COLO668 (cell line): ENCODE measurements at regions not wholly inside any gene's neighbourhood (a gene's known extent, or its start where the extent isn't known, plus 50 kb on each side); places are given as distances from the start of the nearest gene placed in this dataset.

Experiments
- DNase-seq: peaks from one replicate; lab custom pipeline; 2025; ENCODE audit not compliant: unreplicated experiment; lab: John Stamatoyannopoulos, UW

DNA sequence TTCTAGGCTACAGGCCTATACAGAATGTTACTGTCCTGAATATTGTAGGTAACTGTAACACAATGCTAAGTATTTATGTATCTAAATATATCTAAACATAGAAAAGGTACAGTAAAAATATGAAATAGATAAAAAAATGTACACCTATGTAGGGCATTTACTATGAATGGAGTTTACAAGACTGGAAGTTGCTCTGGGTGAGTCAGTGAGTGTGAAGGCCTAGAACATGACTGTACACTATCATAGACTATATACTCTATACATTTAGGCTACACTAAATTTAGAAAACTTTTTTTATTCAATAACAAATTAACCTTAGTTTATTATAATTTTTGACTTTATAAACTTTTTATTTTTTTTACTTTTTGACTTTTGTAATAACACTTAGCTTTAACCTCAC lies 136.9 kb downstream of the DUSP10 start:
- no peak for DNase-seq

GRCh38 chr1:221605569-221605968 lies 136.3 kb downstream of the DUSP10 start:
- DNase-seq = no peak

GRCh38 chr1:221606256-221606655 lies 135.6 kb downstream of the DUSP10 start:
- DNase-seq = no peak

DNA sequence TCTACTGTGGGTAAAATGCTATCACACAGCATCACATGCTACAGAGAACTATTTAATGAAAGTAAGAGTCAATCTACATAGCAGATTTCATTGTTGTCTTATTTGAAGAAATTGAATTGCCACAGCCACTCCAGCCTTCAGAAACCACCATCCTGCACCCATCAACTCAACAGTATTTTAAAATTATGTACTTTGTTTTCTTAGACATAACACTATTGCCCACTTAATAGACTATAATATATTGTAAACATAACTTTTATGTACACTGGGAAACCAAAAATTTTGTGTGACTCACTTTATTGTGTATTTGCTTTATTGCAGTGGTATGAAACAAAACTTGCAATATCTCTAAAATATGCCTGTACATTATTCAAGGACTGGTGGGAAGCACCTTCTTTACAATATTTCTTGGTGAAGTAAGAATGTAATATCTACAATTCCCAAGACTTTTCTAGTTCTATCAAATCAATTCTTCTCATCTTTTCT lies 133.0 kb downstream of the DUSP10 start:
- no peak for DNase-seq

DNA sequence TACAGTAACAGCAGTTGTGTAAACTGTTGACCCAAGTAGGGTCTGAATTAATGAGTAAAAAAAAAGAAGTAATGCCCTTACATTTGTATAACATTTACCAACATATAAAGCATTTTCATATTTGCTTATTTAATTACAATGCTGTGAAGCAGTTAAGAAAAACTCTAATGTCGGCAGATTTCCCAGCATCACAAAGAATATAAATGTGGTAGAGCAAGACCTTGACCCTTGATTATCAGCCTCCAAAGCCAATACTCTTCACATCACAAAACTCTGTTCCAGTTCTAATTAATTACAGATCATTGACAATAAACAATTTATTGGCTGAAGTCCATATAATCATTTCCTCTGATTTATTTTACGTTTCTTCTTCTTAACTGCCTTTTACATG lies 130.2 kb downstream of the DUSP10 start:
- no peak for DNase-seq

DNA sequence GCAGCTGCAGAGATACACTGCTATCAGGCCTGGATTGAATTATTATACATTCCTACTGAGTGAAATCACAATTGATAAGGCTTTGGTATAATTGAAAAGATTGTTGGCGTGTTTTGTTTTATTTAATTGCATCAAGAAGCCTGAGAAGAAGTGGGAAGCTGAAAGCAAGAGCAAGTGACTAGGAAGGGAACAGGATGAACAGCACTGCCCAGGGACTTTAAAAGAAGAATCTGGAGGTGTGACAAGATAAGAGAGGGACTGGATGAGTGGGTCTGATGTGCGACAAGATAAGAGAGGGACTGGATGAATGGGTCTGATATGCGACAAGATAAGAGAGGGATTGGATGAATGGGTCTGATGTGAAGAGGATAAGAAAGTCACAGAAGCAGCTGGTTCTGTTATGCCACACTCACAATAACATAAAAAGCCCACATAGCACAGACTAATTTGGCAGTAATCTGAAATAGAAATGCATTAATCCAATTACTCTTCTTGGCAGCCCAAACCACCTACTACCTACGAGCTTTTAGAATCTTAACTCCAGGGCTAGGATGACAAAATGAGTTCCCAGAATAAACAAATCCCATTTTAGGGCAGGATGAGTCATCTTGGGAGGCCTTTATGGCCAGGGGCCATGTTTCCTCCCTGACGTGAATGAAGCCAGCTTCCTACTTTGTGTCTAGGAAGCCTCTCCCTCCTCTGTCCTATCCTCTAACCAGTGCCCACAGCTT lies 129.7 kb downstream of the DUSP10 start:
- no peak for DNase-seq

DNA sequence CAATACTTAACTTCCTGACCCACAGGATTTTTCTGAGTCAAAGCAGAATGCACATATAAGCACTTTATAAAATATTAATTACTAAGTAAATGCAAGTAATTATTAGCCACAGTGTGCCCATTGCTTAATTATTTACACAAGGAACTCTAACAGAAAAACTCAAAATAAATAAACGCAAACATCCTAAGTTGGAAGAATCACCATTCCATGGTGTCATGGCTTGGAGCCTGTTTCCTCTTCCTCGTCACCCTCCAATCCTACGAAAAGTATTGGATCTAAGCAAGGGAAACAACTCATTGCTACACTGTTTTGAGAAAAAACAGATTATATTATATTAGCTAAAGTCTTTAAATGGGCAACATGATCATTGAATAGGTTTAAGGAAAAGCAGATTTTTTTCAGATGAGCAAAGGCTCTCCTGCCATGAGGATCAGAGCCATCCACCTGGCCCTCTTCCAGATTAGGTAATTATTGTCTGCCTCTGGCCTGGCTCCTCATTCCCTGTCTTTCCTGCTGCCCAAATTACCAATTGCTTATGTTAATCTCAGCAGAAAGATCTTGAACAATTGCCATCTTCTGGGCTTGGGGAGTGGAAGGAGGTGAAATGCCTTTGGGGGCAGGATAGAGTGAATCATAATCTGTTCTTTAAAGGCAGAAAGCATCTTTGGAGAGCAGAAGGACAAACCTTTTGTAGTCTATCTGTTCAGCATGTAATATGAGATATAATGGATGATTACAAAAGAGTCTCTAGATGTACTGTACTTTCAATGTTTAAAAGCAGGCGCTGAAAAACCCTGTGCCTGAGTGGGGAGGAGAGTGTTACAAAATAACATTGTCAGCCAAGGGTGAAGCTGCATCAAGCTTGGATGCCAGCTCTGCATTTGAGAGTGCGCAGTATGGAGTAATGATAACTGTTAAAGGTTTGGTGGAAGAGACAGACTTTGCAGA lies 121.2 kb downstream of the DUSP10 start:
- DNase-seq = no peak

DNA sequence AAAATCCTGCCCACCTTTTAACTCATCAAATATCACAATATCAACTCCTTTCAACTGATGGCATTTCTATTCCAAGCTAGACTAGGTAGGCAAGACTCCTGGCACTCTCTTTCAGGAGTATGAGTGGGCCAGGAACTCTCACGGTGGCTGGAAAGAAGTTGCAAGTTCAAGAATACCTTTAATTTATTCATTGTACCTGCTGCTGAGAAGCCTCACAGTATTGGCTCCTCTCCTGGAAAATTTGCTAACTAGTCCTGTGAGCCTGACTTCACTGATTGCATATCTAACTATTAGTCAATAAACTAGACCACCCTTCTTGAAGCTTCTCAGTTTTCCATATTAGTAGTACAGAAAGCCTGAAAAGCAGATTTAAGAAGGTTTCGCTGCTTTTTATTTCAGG lies 120.2 kb downstream of the DUSP10 start:
- no peak for DNase-seq

DNA sequence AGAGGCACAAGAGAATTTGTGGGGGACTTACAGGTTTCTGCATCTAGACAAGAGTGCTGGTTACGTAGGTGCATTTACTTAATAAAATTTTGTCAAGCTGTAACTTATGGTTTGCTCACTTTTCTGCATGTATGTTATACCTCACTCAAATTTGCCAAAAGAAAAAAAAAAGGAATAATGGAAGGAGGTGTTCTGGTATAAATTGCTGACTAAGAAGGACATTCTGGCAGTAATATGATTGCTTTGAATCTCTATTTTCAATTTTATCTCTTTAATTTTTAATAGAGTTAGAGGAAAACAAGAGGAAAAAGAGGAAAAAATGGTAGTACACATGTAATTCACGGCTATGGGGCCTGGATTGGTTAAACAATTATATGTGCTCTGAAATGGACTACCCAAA lies 119.5 kb downstream of the DUSP10 start:
- no peak for DNase-seq

GRCh38 chr1:221625026-221625425 lies 116.9 kb downstream of the DUSP10 start:
- DNase-seq = no peak

DNA sequence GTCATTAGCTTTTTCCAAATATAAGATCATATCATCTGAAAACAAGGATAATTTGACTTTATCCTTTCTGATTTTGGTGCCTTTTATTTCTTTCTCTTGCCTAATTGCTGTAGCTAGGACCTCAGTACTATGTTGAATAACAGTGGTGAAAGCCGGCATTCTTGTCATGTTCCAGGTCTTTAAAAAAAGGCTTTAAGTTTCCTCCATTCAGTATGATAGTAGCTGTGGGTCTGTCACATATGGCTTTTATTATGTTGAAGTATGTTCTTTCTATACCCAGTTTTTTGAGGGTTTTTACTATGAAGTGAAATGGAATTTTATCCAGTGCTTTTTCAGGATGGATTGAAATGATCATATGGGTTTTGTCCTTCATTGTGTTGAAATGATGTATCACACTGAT lies 115.8 kb downstream of the DUSP10 start:
- DNase-seq = no peak

DNA sequence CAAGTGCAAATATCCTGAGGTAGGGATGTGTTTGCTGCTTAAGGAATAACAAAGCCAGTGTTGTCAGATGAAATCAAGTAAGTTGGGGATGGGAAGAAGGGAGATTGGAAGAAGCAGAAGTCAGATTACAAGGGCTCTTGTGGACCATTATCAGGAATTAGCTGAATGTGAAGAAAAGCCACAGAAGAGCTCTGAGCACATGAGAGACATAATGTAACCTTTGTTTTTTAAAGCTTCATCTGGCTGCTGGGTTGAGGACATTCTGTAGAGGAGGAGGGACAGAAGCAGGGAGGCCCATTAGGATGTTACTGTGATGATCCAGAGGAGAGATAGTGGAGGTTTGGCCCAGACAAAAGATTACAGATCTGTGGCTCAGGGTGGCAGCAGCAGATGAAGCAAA lies 111.7 kb downstream of the DUSP10 start:
- DNase-seq = no peak

- no peak for DNase-seq
These were observed 110.3 kb downstream of the DUSP10 start for GRCh38 chr1:221631556-221631955.

DNA sequence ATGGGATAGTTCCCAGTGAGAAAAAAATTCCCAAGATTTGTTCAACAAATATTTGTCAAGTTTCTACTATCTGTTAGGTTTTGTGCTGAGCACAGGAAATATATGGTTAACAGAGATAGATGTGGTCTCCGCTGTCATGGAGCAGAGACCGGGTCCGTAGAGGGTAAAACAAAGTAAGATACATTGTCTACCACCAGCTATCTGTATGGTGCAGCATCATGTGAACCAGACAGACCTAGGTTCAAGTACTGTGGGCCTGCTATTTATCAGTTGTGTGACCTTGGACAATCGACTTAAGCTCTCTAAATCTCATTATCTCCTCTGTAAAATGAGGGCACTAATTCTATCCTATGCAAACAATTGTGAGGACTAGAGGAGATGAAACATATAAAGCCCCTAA lies 109.8 kb downstream of the DUSP10 start:
- no peak for DNase-seq

DNA sequence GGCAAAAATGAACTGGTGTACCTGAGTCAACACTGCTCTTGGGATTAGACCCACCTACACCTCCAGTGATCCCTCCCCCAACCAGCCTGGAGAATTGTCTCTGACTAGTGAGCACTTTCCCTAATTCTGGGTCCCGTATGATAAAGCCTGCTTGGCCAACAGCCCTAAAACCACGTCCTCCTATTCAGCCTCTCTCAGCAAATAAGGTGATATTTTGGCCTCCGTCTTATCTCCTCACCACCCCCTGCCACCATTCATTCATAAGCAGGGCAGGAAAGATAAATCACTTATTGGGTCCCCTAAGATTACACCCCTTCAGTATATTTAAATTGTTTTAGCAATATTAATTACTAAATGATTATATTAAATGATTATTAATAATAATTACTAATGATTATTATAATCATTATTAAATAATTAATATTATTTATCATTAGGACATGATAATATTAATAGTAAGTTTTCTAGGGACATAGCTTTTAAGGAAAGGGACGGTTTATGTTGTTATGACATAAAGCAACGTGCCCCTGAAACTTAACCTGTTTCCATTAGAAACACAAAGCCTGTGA lies 108.0 kb downstream of the DUSP10 start:
- DNase-seq = no peak

- no peak for DNase-seq
These were observed 107.3 kb downstream of the DUSP10 start for GRCh38 chr1:221634606-221635005.

DNA sequence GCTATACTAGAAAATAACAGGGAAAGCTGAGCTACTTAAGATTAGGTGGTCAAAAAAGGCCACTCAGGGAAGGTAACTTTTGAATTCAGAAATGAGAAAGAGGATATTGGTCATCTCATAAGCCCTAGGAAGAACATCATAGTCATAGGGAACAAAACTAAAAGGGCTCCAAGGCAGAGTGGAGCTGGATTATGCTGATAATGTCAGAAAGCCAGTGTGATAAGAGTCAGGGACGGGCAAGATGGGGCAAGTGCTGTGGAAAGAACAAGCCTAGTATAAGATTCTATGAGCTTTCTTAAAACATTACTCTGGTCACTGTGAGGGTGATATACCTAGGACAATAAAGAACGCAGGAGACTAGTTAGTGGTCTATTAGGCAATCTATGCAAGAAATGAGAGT lies 106.6 kb downstream of the DUSP10 start:
- DNase-seq = no peak

GRCh38 chr1:221636096-221636495 lies 105.8 kb downstream of the DUSP10 start:
- no peak for DNase-seq

DNA sequence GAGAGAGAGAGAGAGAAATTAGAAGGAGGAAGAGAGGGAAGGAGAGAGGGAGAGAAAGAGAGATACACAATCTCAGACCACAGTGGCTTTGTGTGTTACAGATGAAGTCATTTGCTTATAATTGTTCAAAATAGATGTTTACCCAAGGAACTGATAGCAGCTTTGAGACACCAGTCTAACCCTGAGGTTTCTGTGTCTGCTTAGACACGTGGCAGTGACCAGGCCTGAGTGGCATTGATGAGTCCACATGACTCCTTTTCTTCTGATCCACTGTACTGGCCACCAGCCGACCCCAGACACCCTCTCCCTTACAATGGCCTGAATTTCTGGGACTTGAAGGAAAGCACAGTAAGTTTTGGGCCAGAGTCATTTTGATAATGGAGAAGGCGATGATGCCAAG lies 104.9 kb downstream of the DUSP10 start:
- DNase-seq = no peak

DNA sequence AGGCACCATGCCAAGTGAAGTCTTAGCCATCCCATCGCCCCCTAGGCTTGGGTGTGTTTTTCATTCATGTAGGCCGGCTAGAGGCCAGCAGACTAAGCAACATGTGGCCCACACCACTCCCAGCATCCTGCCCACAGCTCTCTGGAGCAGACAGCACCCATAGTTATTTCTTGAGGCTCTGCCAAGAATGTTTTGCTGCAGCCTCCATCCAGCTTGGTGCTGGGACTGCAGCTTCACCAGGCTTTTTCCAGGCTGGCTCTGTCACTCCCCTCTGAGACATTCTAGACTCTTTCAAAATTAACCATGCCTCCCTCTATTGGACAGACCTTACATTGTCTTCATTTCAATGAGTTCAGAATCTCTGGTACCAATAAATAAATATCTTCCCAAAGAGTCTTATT lies 104.2 kb downstream of the DUSP10 start:
- DNase-seq = no peak

GRCh38 chr1:221638595-221638994 lies 103.3 kb downstream of the DUSP10 start:
- DNase-seq = no peak

DNA sequence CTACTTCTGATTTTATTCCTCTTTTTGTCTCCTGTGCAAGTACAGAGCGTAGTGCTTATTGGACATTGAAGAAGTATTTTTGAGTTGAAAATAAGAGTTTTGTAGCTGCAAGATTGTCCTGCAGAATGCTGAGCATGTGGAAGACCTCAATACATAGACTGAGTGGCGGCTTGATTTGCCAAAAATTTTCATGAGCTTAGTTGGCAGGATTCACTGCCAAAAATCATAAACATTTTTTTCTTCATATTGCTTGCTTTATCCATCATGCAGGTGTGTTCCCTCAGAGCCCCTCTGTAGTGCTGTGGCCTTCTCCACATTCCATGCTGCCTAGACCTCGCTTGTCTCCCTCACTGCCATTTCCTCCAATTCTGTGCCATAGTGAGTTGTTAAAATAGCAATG lies 100.1 kb downstream of the DUSP10 start:
- no peak for DNase-seq
